GM12872 (cell line): ENCODE measurements at regions not wholly inside any gene's neighbourhood (a gene's known extent, or its start where the extent isn't known, plus 50 kb on each side); places are given as distances from the start of the nearest gene placed in this dataset.

Source experiments
- TF ChIP-seq, protein P1 (sequence below): IDR thresholded peaks from 3 replicates; pipeline ENCODE4 v1.5.1; 2011; ENCODE audit warnings: low read depth, mild to moderate bottlenecking, low read length, moderate library complexity; ENCODE audit not compliant: insufficient read depth

GRCh38 chr1:230000493-230001184 is 66.4 kb upstream of the GALNT2 start:
- TF ChIP-seq, protein P1, sequence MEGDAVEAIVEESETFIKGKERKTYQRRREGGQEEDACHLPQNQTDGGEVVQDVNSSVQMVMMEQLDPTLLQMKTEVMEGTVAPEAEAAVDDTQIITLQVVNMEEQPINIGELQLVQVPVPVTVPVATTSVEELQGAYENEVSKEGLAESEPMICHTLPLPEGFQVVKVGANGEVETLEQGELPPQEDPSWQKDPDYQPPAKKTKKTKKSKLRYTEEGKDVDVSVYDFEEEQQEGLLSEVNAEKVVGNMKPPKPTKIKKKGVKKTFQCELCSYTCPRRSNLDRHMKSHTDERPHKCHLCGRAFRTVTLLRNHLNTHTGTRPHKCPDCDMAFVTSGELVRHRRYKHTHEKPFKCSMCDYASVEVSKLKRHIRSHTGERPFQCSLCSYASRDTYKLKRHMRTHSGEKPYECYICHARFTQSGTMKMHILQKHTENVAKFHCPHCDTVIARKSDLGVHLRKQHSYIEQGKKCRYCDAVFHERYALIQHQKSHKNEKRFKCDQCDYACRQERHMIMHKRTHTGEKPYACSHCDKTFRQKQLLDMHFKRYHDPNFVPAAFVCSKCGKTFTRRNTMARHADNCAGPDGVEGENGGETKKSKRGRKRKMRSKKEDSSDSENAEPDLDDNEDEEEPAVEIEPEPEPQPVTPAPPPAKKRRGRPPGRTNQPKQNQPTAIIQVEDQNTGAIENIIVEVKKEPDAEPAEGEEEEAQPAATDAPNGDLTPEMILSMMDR = no peak

- TF ChIP-seq, protein P1 = no peak
Observed at GRCh38 chr1:230002164-230002803, 64.8 kb upstream of the GALNT2 start.

DNA sequence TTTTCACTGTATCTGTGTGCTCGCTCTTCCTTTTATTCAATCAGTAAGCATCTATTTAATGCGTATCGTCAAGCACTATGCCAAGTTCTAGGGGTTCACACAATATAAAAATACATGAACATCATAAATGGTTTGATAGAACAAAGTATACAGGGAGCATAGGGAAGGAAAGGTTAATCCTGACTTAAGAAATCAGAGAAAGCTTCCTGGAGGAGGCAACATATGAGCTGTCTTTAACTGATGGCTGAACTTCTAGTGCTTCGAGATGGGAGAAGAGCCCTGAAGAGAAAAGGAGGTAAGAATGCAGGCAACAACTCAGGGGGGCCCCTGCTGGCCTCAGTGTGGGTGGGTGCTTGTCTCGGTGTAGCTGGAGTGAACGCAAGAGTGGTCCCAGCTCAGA is 63.6 kb upstream of the GALNT2 start:
- TF ChIP-seq, protein P1 = no peak

- TF ChIP-seq, protein P1 = no peak
Observed at GRCh38 chr1:230005040-230005439, 62.0 kb upstream of the GALNT2 start.

GRCh38 chr1:230008721-230009120 is 58.3 kb upstream of the GALNT2 start:
- TF ChIP-seq, protein P1 = no peak

DNA sequence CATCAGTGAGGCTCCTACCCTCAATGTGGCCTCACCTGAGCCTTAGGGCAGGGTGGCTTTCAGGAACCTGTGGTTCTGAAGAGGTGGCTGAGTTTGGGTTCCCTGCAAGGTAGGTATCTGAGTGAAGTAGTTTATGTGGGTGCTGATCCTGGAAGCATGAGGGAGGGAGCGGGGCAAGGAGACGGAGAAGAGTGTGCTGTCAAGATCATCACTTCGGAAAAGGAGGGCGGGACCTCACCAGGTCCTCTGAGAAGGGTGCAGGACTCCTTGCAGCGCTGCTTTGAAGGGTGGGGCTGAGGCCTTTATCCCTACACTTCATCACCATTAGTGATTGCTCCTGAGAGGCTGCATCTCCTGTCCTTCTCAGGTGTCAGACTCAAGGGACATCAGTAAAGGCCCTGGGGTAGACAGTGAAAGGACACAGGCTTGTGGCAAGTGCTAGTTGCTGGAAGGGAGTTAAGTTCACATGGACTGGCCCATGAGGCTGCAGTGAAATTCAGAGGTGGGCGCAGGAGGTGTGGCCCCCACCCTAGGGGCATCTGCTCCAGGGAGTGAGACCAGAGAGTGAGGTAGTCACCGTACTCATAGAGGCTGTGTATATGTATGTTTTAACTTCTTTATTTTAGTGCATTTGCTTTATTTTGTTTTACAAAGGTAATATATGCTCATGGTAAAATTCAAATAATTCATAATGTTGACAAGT is 57.3 kb upstream of the GALNT2 start:
- TF ChIP-seq, protein P1 = no peak

GRCh38 chr1:230010603-230011332 is 56.3 kb upstream of the GALNT2 start:
- TF ChIP-seq, protein P1 = no peak
